H9 (cell line): ENCODE measurements at regions not wholly inside any gene's neighbourhood (a gene's known extent, or its start where the extent isn't known, plus 50 kb on each side); places are given as distances from the start of the nearest gene placed in this dataset.

Experiments used
- DNase-seq: peaks from one replicate; pipeline ENCODE4 v3.0.0-alpha.2; 2017
- H2AFZ ChIP-seq: one replicate; pipeline ENCODE4 v1.6.1; 2013; ENCODE audit warnings: mild to moderate bottlenecking, low read length, control low read depth, moderate library complexity
- H2AK5ac ChIP-seq: 2 replicates; pipeline ENCODE4 v1.6.1; 2013; ENCODE audit warnings: low read length, control low read depth, mixed read lengths; ENCODE audit not compliant: insufficient read length
- H2BK120ac ChIP-seq: one replicate; pipeline ENCODE4 v1.6.1; 2013; ENCODE audit warnings: low read depth, mild to moderate bottlenecking, low read length, control low read depth, inconsistent platforms; ENCODE audit not compliant: poor library complexity, severe bottlenecking
- H2BK12ac ChIP-seq: 2 replicates; pipeline ENCODE4 v1.6.1; 2013; ENCODE audit warnings: low read length, control low read depth, mixed read lengths, low read depth; ENCODE audit not compliant: insufficient read length
- H2BK15ac ChIP-seq: 2 replicates; pipeline ENCODE4 v1.6.1; 2013; ENCODE audit warnings: low read depth, low read length, control low read depth
- H2BK20ac ChIP-seq: one replicate; pipeline ENCODE4 v1.6.1; 2013; ENCODE audit warnings: low read depth, mild to moderate bottlenecking, low read length, control low read depth, inconsistent platforms; ENCODE audit not compliant: poor library complexity, severe bottlenecking
- H2BK5ac ChIP-seq: 2 replicates; pipeline ENCODE4 v1.6.1; 2013; ENCODE audit warnings: low read length, control low read depth, mixed read lengths; ENCODE audit not compliant: insufficient read length
- H3K14ac ChIP-seq: 2 replicates; pipeline ENCODE4 v1.6.1; 2013; ENCODE audit warnings: low read length, control low read depth; ENCODE audit not compliant: insufficient read depth
- H3K18ac ChIP-seq: 2 replicates; pipeline ENCODE4 v1.6.1; 2013; ENCODE audit warnings: low read depth, mild to moderate bottlenecking, mixed read lengths, low read length, control low read depth; ENCODE audit not compliant: insufficient read length
- H3K23ac ChIP-seq: 2 replicates; pipeline ENCODE4 v1.6.1; 2013; ENCODE audit warnings: low read length, control low read depth, mixed read lengths, low read depth; ENCODE audit not compliant: insufficient read length
- H3K23me2 ChIP-seq: 2 replicates; pipeline ENCODE4 v1.6.1; 2013; ENCODE audit warnings: low read depth, mild to moderate bottlenecking, mixed read lengths, low read length, control low read depth; ENCODE audit not compliant: insufficient read length, poor library complexity, severe bottlenecking
- H3K27ac ChIP-seq: 2 replicates; pipeline ENCODE4 v1.5.1; 2013; ENCODE audit warnings: low read length, control low read depth, mixed read lengths, low read depth; ENCODE audit not compliant: insufficient read length
- H3K27me3 ChIP-seq: 2 replicates; pipeline ENCODE4 v1.6.1; 2013; ENCODE audit warnings: low read length, control low read depth, inconsistent platforms; ENCODE audit not compliant: insufficient read depth
- H3K4ac ChIP-seq: 2 replicates; pipeline ENCODE4 v1.6.1; 2013; ENCODE audit warnings: low read depth, mild to moderate bottlenecking, control low read depth, inconsistent platforms, low read length, moderate library complexity
- H3K4me1 ChIP-seq: 2 replicates; pipeline ENCODE4 v1.6.1; 2013; ENCODE audit warnings: low read length, control low read depth, inconsistent platforms; ENCODE audit not compliant: insufficient read depth
- H3K4me2 ChIP-seq: 2 replicates; pipeline ENCODE4 v1.6.1; 2013; ENCODE audit warnings: low read length, control low read depth, mixed read lengths; ENCODE audit not compliant: insufficient read length, insufficient read depth
- H3K56ac ChIP-seq: 2 replicates; pipeline ENCODE4 v1.6.1; 2013; ENCODE audit warnings: low read depth, mild to moderate bottlenecking, mixed read lengths, low read length, control low read depth; ENCODE audit not compliant: insufficient read length
- H3K79me1 ChIP-seq: 2 replicates; pipeline ENCODE4 v1.6.1; 2013; ENCODE audit warnings: low read depth, mild to moderate bottlenecking, moderate library complexity, low read length, control low read depth, inconsistent platforms; ENCODE audit not compliant: insufficient read depth, poor library complexity, severe bottlenecking
- H3K79me2 ChIP-seq: 2 replicates; pipeline ENCODE4 v1.6.1; 2013; ENCODE audit warnings: low read length, control low read depth, inconsistent platforms; ENCODE audit not compliant: insufficient read depth
- H3K9ac ChIP-seq: 2 replicates; pipeline ENCODE4 v1.6.1; 2013; ENCODE audit warnings: low read length, control low read depth, mixed read lengths; ENCODE audit not compliant: insufficient read length; ENCODE audit errors: extremely low read depth
- H3K9me3 ChIP-seq: one replicate; pipeline ENCODE4 v1.6.1; 2013; ENCODE audit warnings: low read depth, low read length, inconsistent platforms; ENCODE audit not compliant: control insufficient read depth
- H3T11ph ChIP-seq: one replicate; pipeline ENCODE4 v1.6.1; 2013; ENCODE audit warnings: mild to moderate bottlenecking, low read length, control low read depth, inconsistent platforms
- H4K20me1 ChIP-seq: one replicate; pipeline ENCODE4 v1.6.1; 2013; ENCODE audit not compliant: control insufficient read depth, insufficient read length, insufficient read depth
- H4K5ac ChIP-seq: 2 replicates; pipeline ENCODE4 v1.6.1; 2013; ENCODE audit warnings: low read depth, mild to moderate bottlenecking, mixed read lengths, low read length, control low read depth; ENCODE audit not compliant: insufficient read length
- H4K8ac ChIP-seq: replicated peaks from 2 replicates; pipeline ENCODE4 v1.6.1; 2013; ENCODE audit warnings: low read length, control low read depth, mixed read lengths, low read depth; ENCODE audit not compliant: insufficient read length
- H4K91ac ChIP-seq: 2 replicates; pipeline ENCODE4 v1.6.1; 2013; ENCODE audit warnings: low read depth, mild to moderate bottlenecking, moderate library complexity, mixed read lengths, low read length, control low read depth; ENCODE audit not compliant: insufficient read length
- H3K27ac Mint-ChIP-seq, 3 experiments: 2 replicates in 2 of 3; 3 replicates in 1 of 3; pipeline ENCODE4 v1.8.0; 2020 to 2021; ENCODE audit warnings: mixed read lengths in 3 of 3, mild to moderate bottlenecking in 1 of 3, moderate library complexity in 1 of 3
- H3K27me3 Mint-ChIP-seq: 2 replicates; pipeline ENCODE4 v1.8.0; 2021; ENCODE audit warnings: low read depth, mild to moderate bottlenecking, moderate library complexity, mixed read lengths
- H3K36me3 Mint-ChIP-seq, 3 experiments: 2 replicates in 2 of 3; 3 replicates in 1 of 3; pipeline ENCODE4 v1.8.0; 2020 to 2021; ENCODE audit warnings: low read depth in 3 of 3, mixed read lengths in 3 of 3; ENCODE audit not compliant: insufficient read depth in 1 of 3
- H3K4me1 Mint-ChIP-seq, 2 experiments: 2 replicates each; pipeline ENCODE4 v1.8.0; 2020; ENCODE audit warnings: mixed read lengths in 2 of 2
- H3K4me3 Mint-ChIP-seq, 2 experiments: 2 replicates in 1 of 2; 3 replicates in 1 of 2; pipeline ENCODE4 v1.8.0; 2020 to 2021; ENCODE audit warnings: mild to moderate bottlenecking in 2 of 2, mixed read lengths in 2 of 2, moderate library complexity in 1 of 2
- H3K9me3 Mint-ChIP-seq, 2 experiments: 2 replicates in 1 of 2; 3 replicates in 1 of 2; pipeline ENCODE4 v1.8.0; 2020; ENCODE audit warnings: mild to moderate bottlenecking in 2 of 2, mixed read lengths in 2 of 2, moderate library complexity in 1 of 2
- CTCF ChIP-seq: fragments of 200-600 bp; sonication (generic); conservative IDR thresholded peaks from 3 replicates; pipeline ENCODE4 v1.8.0; 2021; ENCODE audit warnings: antibody characterized with exemption, mild to moderate bottlenecking
- WGBS: extraction: QIAGEN DNeasy Blood & Tissue Kit; methylation state at CpG from one replicate; pipeline ENCODE4 v1.1.7; 2013; ENCODE audit warnings: missing lambda C conversion rate, low lambda C conversion rate, mixed read lengths; ENCODE audit not compliant: insufficient read length; ENCODE audit errors: extremely low coverage; 5-methylcytosine and 5-hydroxymethylcytosine counted together

GRCh38 chr10:64014281-64014680, 493.1 kb downstream of the REEP3 start:
- H3K56ac ChIP-seq = no peak overlapping the region
- no peaks in the 10 kb centered on the region for H3K9me3 ChIP-seq
- no CpG with 5 or more reads among the region's 1 CpG for WGBS
- no peaks in the 10 kb centered on the region for H4K20me1 ChIP-seq
- no peak overlapping the region for H2BK12ac ChIP-seq
- H2AFZ ChIP-seq = no peak overlapping the region
- H2BK15ac ChIP-seq = no peak overlapping the region
- no peak overlapping the region for H3K18ac ChIP-seq
- H3K79me1 ChIP-seq = no peaks in the 10 kb centered on the region
- H3K23me2 ChIP-seq = no peaks in the 10 kb centered on the region
- H3K27me3 ChIP-seq = no peaks in the 10 kb centered on the region
- no peak overlapping the region for H2BK20ac ChIP-seq
- H4K5ac ChIP-seq = no peak overlapping the region
- H4K8ac ChIP-seq = no peak overlapping the region
- no peak overlapping the region for H3K4ac ChIP-seq
- H3K4me1 ChIP-seq = peaks cover 4% of the 10 kb centered on the region; the same call in 1 of the 2 replicates
- H2AK5ac ChIP-seq = no peak overlapping the region
- no peak for DNase-seq
- H3K79me2 ChIP-seq = no peaks in the 10 kb centered on the region
- Mint-ChIP-seq H3K4me3 (no peak overlapping the region), H3K27me3 (no peaks in the 10 kb centered on the region), H3K9me3 (peaks cover 2 to 4% of the 10 kb centered on the region in 2 experiments; a peak in 4 of 5 replicates), H3K4me1 (peaks cover 8 to 14% of the 10 kb centered on the region in 2 experiments), H3K36me3 (no peaks in the 10 kb centered on the region; a peak in 1 of 7 replicates), H3K27ac (no peak overlapping the region; a peak in 1 of 7 replicates)
- no peak overlapping the region for H4K91ac ChIP-seq
- no peak overlapping the region for H3K23ac ChIP-seq
- no peak overlapping the region for H2BK120ac ChIP-seq
- no peak overlapping the region for H3T11ph ChIP-seq
- no peak overlapping the region for H3K14ac ChIP-seq
- H2BK5ac ChIP-seq = no peak overlapping the region
- no peak overlapping the region for H3K4me2 ChIP-seq
- H3K27ac ChIP-seq = no peak overlapping the region
- H3K9ac ChIP-seq = no peak overlapping the region
- TF ChIP-seq CTCF = no peak
